Calu3 (cell line): ENCODE measurements at regions not wholly inside any gene's neighbourhood (a gene's known extent, or its start where the extent isn't known, plus 50 kb on each side); places are given as distances from the start of the nearest gene placed in this dataset.

Experiments
- BruUV-seq: library from RNA; stranded (reverse); fragments of 400-500 nt; replicated peaks from 2 replicates; lab custom pipeline; 2021; lab: Mats Ljungman, UMichigan
- CTCF ChIA-PET: fragments of 300-600 bp; sonication (Branson Sonifier 250); formaldehyde crosslinking; loops from one replicate; lab custom pipeline; 2022; ENCODE audit warnings: antibody characterized with exemption; lab: Charles Lee
- DNase-seq: peaks from one replicate; pipeline ENCODE4 v3.0.0; 2022
- H3K27ac Mint-ChIP-seq: one replicate; pipeline ENCODE4 v1.8.0; 2022; ENCODE audit warnings: mixed read lengths; ENCODE audit not compliant: unreplicated experiment
- H3K27me3 Mint-ChIP-seq: one replicate; pipeline ENCODE4 v1.8.0; 2022; ENCODE audit warnings: mixed read lengths; ENCODE audit not compliant: unreplicated experiment
- H3K36me3 Mint-ChIP-seq: one replicate; pipeline ENCODE4 v1.8.0; 2022; ENCODE audit warnings: mild to moderate bottlenecking, moderate library complexity, mixed read lengths; ENCODE audit not compliant: insufficient read depth, unreplicated experiment
- H3K4me1 Mint-ChIP-seq: one replicate; pipeline ENCODE4 v1.8.0; 2022; ENCODE audit warnings: mild to moderate bottlenecking, low read depth, mixed read lengths; ENCODE audit not compliant: unreplicated experiment
- H3K4me3 Mint-ChIP-seq: one replicate; pipeline ENCODE4 v1.8.0; 2022; ENCODE audit warnings: mild to moderate bottlenecking, low read depth, moderate library complexity, mixed read lengths; ENCODE audit not compliant: unreplicated experiment
- H3K9me3 Mint-ChIP-seq: one replicate; pipeline ENCODE4 v1.8.0; 2022; ENCODE audit warnings: low read depth, mixed read lengths; ENCODE audit not compliant: unreplicated experiment
- CTCF ChIP-seq: fragments of 200-600 bp; IDR thresholded peaks from one replicate; pipeline ENCODE4 v1.8.0; 2022; ENCODE audit warnings: antibody characterized with exemption; ENCODE audit not compliant: unreplicated experiment
- intact Hi-C: fragments of 100-400 bp; cut with micrococcal nuclease; formaldehyde crosslinking; loops from one replicate; pipeline ENCODE4 v1.10.0; 2022; ENCODE audit not compliant: unreplicated experiment

- Mint-ChIP-seq H3K27me3 (no peaks in the 10 kb centered on the region), H3K4me3 (no peak overlapping the region), H3K9me3 (peaks cover 2% of the 10 kb centered on the region), H3K27ac (no peak overlapping the region), H3K36me3 (no peaks in the 10 kb centered on the region), H3K4me1 (no peaks in the 10 kb centered on the region)
- no TSS peak for BruUV-seq
- no peak for DNase-seq
- no peak for TF ChIP-seq CTCF
- CTCF ChIA-PET, result no interaction called here
- intact Hi-C loops, result no loop called here
These were observed 203.0 kb downstream of the HIBADH start for GRCh38 chr7:27459731-27460053.

GRCh38 chr7:27462575-27463270, 200.0 kb downstream of the HIBADH start:
- CTCF ChIA-PET, result no interaction called here
- no TSS peak for BruUV-seq
- TF ChIP-seq CTCF, result no peak
- H3K27me3 Mint-ChIP-seq, result peaks cover 16% of the 10 kb centered on the region
- peaks cover 2% of the 10 kb centered on the region for H3K9me3 Mint-ChIP-seq
- H3K4me3 Mint-ChIP-seq, result no peak overlapping the region
- intact Hi-C loops, result no loop called here
- H3K36me3 Mint-ChIP-seq, result no peaks in the 10 kb centered on the region
- no peaks in the 10 kb centered on the region for H3K4me1 Mint-ChIP-seq
- H3K27ac Mint-ChIP-seq, result no peak overlapping the region
- no peak for DNase-seq

- Mint-ChIP-seq H3K4me1 (no peaks in the 10 kb centered on the region), H3K9me3 (peaks cover 2% of the 10 kb centered on the region), H3K4me3 (no peak overlapping the region), H3K27me3 (peaks cover 18% of the 10 kb centered on the region), H3K27ac (no peak overlapping the region), H3K36me3 (no peaks in the 10 kb centered on the region)
- TF ChIP-seq CTCF, result no peak
- DNase-seq, result no peak
- CTCF ChIA-PET, result no interaction called here
- no TSS peak for BruUV-seq
- intact Hi-C loops, result no loop called here
These were observed 197.7 kb downstream of the HIBADH start for GRCh38 chr7:27464970-27465369.

GRCh38 chr7:27466703-27467102, 196.0 kb downstream of the HIBADH start:
- Mint-ChIP-seq H3K4me1 (no peaks in the 10 kb centered on the region), H3K27ac (no peak overlapping the region), H3K9me3 (peaks cover under 1% of the 10 kb centered on the region), H3K27me3 (peaks cover 18% of the 10 kb centered on the region), H3K4me3 (no peak overlapping the region), H3K36me3 (no peaks in the 10 kb centered on the region)
- TF ChIP-seq CTCF, result no peak
- intact Hi-C loops, result no loop called here
- DNase-seq, result no peak
- BruUV-seq, result no TSS peak
- CTCF ChIA-PET, result no interaction called here
